HTR-8/SVneo (cell line): ENCODE measurements at regions not wholly inside any gene's neighbourhood (a gene's known extent, or its start where the extent isn't known, plus 50 kb on each side); places are given as distances from the start of the nearest gene placed in this dataset.
"Not testable (repeated sequence)": the region's sequence is repeated elsewhere in the genome, so short reads cannot be mapped to it uniquely, and the experiment has no call there.

Source experiments
- DNase-seq: peaks from one replicate; pipeline ENCODE4 v3.0.0; 2011; ENCODE audit warnings: low spot score, mixed read lengths; ENCODE audit not compliant: insufficient read length
- FAIRE-seq: peaks from 2 replicates; lab custom pipeline; 2011; peaks lifted over from hg19 to GRCh38; lab: Jason Lieb, UNC

GRCh38 chr4:107402291-107402690 lies 317.7 kb downstream of the PAPSS1 start:
- DNase-seq, result no peak
- no peak for FAIRE-seq

- FAIRE-seq, result no peak
- DNase-seq, result no peak
Observed at GRCh38 chr4:107392951-107393350, 327.1 kb downstream of the PAPSS1 start.

DNA sequence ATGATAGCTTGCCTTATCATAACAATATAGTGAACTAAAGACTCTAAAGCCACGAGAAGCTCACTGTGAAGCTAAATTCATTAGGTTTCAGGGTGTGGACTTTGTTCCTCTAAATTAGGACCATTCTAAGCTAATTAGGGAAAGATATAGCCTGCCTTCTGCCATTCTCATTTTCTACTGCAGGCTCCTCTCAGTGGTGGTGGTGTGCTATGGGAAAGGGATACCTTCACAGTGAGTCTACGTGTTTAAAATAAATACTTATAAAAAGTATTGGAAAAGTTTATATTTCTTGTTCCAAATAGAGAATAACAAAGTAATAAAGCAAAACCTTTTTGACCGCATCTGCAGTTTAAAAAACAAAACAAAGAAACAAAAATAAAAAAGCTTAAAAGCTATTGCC lies 327.7 kb downstream of the PAPSS1 start:
- no peak for FAIRE-seq

GRCh38 chr4:107391630-107392028 lies 328.4 kb downstream of the PAPSS1 start:
- FAIRE-seq (no peak), DNase-seq (no peak)

More for the DNA sequence above, 327.7 kb downstream of the PAPSS1 start:
- DNase-seq, result no peak

DNA sequence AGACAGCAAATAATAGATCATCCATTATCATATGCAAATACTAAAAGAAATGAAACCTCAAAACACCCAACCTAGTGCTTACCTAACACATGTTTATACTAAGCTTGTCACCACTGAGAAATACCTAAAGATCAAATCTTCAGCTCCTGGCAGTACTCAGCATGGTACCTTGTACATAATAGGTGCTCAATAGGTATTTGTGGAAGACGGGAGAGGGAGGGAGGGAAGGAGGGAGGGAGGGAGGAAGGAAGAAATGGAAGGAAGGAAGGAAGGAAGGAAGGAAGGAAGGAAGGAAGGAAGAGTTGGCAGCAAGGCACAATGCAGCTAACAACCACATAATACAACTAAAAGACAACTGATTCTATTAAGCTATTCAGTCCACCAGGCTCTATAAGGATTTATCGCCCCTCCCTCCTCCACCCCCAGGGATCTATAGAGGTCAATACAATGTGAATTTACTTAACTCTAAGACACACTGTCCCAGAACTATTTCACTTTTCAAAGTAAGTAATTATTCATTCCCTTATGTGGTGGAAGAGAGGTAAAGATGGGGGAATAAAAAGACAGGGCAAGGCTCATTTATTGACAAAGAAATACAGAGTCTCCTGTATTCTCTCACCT lies 328.9 kb downstream of the PAPSS1 start:
- no peak for FAIRE-seq
- DNase-seq, result no peak

- FAIRE-seq (no peak), DNase-seq (no peak)
Observed at GRCh38 chr4:107389965-107390364, 330.1 kb downstream of the PAPSS1 start.

GRCh38 chr4:107388736-107389274 lies 331.2 kb downstream of the PAPSS1 start:
- DNase-seq (no peak), FAIRE-seq (no peak)

- DNase-seq (no peak), FAIRE-seq (no peak)
Observed at GRCh38 chr4:107380836-107381438, 339.1 kb downstream of the PAPSS1 start.

DNA sequence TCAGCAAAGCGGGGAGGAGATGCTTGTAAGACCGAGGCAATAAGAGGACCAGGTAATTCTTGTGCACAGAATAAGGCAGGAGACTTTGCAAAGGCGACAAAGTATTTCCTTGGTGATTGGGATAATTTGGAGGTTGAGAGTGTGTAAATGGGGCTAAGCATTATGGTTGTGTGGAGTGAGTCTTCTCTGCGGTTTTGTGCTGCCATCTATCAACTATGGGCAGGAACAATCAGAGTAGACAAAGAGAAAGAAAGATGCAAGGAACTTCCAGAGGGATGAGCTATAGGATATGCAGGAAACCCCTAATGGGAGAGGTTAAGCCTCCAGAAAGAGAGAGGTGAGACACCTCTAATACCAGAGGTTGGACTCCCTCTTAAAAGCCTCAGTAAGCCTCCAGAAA lies 339.8 kb downstream of the PAPSS1 start:
- no peak for DNase-seq
- no peak for FAIRE-seq

DNA sequence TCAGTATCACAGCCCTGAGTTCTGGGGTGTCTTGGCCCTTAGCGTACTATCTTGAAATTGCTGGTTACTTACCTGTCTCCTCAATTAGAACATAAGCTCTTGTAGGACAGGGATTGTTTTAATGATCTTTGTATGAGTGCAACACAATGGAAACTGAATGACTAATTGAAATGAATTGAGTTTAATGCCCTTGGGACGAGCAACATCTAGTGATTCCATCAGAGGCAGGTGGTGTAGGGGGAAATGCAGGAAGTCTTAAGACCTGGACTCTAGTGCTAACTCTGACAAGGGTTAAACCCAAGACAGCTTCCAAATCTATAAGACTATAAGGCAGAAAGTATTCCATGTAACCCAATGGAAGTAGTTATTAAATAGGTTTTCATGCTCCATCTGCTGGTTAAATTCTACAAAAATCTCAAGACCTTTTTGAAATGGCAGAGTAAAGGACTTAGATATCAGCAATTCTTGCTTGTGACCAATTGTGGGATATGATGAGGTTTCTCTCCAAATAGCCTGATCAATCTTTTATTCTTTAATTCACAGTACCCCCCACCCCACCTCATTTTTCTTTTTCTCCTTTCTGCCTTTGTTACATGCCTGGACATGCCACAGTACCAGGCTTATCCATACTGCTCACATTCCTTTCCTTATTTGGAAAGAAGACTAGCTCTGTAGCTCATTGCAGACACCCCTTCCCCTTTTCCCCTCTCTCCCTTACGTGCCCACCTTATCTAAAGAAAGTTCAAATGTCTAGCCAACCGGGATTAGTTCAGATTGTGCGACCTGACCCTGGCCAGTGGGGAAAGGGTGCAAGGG lies 340.8 kb downstream of the PAPSS1 start:
- DNase-seq (no peak), FAIRE-seq (no peak)

- no peak for FAIRE-seq
- DNase-seq, result no peak
Observed at GRCh38 chr4:107376293-107376692, 340.2 kb upstream of the DKK2 start.

DNA sequence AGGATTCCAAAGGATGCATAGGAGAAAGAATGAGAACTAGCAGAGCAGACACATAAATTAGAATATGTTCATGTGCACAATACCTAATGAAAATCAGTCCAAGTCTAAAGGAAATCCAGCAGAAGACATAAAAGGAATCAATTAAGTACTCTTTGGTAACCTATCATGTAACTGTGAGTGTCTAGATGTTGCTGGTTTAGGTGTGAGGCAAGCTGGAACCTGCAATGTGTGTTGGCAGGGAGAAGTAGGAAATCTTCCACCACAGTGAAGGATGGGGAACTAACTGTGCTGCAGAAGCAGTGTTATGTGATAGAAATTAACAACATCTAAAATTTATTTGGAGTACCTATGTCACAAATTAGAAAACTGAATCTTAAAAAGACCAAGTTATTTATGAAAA lies 330.8 kb upstream of the DKK2 start:
- FAIRE-seq (no peak), DNase-seq (no peak)

DNA sequence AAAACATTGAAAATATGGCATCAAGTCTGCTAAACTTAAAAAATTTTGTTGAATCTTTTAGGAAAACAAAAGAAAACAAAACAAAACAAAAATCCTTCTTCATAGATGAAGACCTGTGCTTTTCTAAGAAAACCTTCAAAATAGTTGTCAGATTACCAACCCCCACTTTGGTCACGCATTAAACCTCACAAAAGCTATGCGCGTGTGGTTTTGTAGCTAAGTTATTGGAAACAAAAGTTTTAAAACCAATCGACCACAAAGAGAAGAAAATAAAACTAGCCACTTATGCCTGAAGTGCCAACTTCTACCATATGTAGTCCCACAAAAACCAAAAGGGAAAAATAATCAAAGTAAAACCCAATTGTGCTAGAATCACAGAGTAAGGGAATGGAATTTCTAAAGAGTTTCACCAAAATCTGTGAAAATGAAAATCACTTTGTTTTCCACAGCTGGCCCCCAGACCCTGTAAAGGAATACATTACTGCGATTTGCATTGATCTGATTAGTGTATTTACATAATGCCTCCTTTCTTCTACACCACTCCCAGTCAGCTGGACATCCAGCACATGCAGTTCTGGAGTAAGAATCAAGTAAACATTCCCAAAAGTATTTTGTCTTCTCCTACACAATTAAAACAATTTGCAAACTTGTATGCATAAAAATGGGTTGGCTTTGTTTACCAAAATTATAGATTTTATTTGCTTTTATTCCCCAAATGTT lies 330.1 kb upstream of the DKK2 start:
- DNase-seq, result no peak
- FAIRE-seq, result no peak

DNA sequence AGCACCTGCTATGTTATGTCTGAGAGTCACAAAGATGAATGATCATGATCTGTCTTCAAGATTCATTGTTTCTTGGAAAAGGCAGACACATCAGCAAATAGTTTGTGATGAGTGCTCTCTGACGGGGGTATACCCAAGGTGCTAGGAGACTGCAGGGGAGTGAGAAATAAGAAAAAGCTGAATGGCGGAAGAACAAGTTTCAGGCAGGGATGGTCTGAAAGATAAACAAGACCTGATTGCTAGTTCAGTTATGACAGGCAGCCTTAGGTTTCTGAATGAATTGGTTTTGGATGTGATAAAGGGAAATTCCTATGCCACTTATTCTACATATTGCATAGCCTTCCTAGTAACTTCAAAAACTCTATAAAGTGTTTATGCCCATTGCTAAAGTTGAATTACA lies 327.0 kb upstream of the DKK2 start:
- FAIRE-seq (no peak), DNase-seq (no peak)

GRCh38 chr4:107359208-107359607 lies 323.1 kb upstream of the DKK2 start:
- no peak for FAIRE-seq

DNA sequence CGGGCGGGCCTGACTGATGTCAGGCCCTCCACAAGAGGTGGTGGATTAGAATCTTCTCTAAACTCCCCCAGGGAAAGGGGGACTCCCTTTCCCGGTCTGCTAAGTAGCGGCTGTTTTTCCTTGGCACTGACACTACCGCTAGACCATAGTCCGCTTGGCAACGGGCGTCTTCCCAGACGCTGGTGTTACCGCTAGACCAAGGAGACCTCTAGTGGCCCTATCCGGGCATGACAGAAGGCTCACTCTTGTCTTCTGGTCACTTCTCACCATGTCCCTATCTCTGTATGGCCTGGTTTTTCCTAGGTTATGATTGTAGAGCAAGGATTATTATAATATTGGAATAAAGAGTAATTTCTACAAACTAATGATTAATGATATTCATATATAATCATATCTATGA lies 318.2 kb upstream of the DKK2 start:
- not testable (repeated sequence) for DNase-seq, FAIRE-seq

More at GRCh38 chr4:107359208-107359607, 323.1 kb upstream of the DKK2 start:
- DNase-seq, result no peak

DNA sequence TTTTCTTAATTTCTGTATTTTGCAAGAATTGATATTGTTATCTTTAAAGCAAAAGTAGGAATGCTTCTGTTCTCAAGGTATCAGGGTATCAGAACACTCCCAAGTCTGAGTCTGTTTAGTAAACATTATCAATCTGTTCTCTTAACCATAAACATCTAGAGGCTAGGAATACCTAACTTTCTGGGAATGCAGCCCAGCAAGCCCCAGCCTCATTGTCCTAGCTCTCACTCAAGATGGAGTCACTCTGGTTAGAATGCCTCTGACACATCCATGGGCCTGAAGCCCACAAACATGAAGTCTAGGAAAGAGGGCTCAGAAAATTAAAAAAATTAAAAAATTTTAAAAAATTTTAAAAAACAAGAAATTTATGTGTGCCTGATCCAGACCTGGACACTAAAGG lies 315.1 kb upstream of the DKK2 start:
- no peak for FAIRE-seq
- DNase-seq, result no peak

DNA sequence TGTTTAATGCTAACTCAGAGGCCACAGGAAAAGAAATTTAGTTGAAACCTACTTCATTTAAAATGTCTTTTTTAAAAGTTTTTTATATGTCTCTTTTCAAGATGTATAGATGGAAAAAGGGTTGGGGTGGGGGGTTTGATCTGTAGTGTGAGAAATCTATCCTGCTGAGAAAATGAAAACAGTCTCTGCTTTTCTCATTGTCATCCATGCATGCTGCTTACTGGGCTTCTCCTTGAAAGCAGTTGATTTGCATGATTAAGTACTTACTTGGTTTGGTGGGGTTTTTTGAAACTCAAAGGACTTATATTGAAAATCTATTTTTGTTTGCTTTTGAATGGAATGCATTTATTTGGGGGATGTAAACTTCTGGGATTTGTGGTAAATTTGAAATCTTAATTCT lies 313.6 kb upstream of the DKK2 start:
- no peak for FAIRE-seq
- DNase-seq, result no peak

- FAIRE-seq (no peak), DNase-seq (no peak)
Observed at GRCh38 chr4:107349266-107349665, 313.2 kb upstream of the DKK2 start.
